HFFc6 (cell line): ENCODE measurements at regions not wholly inside any gene's neighbourhood (a gene's known extent, or its start where the extent isn't known, plus 50 kb on each side); places are given as distances from the start of the nearest gene placed in this dataset.

Experiments used
- DNase-seq: peaks from one replicate; pipeline ENCODE4 v3.0.0-alpha.2; 2018
- H3K27ac Mint-ChIP-seq: 2 replicates; pipeline ENCODE4 v1.8.0; 2020; ENCODE audit warnings: mild to moderate bottlenecking, mixed read lengths
- H3K27me3 Mint-ChIP-seq: 2 replicates; pipeline ENCODE4 v1.8.0; 2021; ENCODE audit warnings: mild to moderate bottlenecking, moderate library complexity, mixed read lengths; ENCODE audit not compliant: insufficient read depth
- H3K36me3 Mint-ChIP-seq: 2 replicates; pipeline ENCODE4 v1.8.0; 2021; ENCODE audit warnings: low read depth, mixed read lengths
- H3K4me1 Mint-ChIP-seq: 2 replicates; pipeline ENCODE4 v1.8.0; 2020; ENCODE audit warnings: low read depth, mixed read lengths
- H3K4me3 Mint-ChIP-seq: 2 replicates; pipeline ENCODE4 v1.8.0; 2020; ENCODE audit warnings: mild to moderate bottlenecking, moderate library complexity, mixed read lengths
- H3K9me3 Mint-ChIP-seq: 2 replicates; pipeline ENCODE4 v1.8.0; 2020; ENCODE audit warnings: mild to moderate bottlenecking, mixed read lengths
- CTCF ChIP-seq: fragments of 200-600 bp; sonication (generic); IDR thresholded peaks from 2 replicates; pipeline ENCODE4 v1.5.0; 2021; ENCODE audit warnings: antibody characterized with exemption, mild to moderate bottlenecking

- no peak overlapping the region for H3K27ac Mint-ChIP-seq
- DNase-seq, result no peak
- H3K4me3 Mint-ChIP-seq, result no peak overlapping the region
- no peaks in the 10 kb centered on the region for H3K4me1 Mint-ChIP-seq
- no peaks in the 10 kb centered on the region; the same call in 1 of the 2 replicates for H3K27me3 Mint-ChIP-seq
- no peaks in the 10 kb centered on the region for H3K36me3 Mint-ChIP-seq
- peaks cover 9% of the 10 kb centered on the region for H3K9me3 Mint-ChIP-seq
- TF ChIP-seq CTCF, result no peak
Measured at GRCh38 chr2:175476948-175477347, 295.4 kb upstream of the ATP5MC3 start.

GRCh38 chr2:175476374-175476773 is 294.9 kb upstream of the ATP5MC3 start:
- no peak overlapping the region for H3K4me3 Mint-ChIP-seq
- H3K27me3 Mint-ChIP-seq, result no peaks in the 10 kb centered on the region; the same call in 1 of the 2 replicates
- no peaks in the 10 kb centered on the region for H3K36me3 Mint-ChIP-seq
- H3K27ac Mint-ChIP-seq, result no peak overlapping the region
- no peak for DNase-seq
- no peak for TF ChIP-seq CTCF
- peaks cover 9% of the 10 kb centered on the region for H3K9me3 Mint-ChIP-seq
- no peaks in the 10 kb centered on the region for H3K4me1 Mint-ChIP-seq

- H3K4me3 Mint-ChIP-seq, result no peak overlapping the region
- no peak for DNase-seq
- H3K27me3 Mint-ChIP-seq, result no peaks in the 10 kb centered on the region
- no peak for TF ChIP-seq CTCF
- no peak overlapping the region for H3K27ac Mint-ChIP-seq
- H3K9me3 Mint-ChIP-seq, result peaks cover 9% of the 10 kb centered on the region
- no peaks in the 10 kb centered on the region for H3K36me3 Mint-ChIP-seq
- H3K4me1 Mint-ChIP-seq, result no peaks in the 10 kb centered on the region
Measured at GRCh38 chr2:175475130-175475529, 293.6 kb upstream of the ATP5MC3 start.

- TF ChIP-seq CTCF, result no peak
- H3K36me3 Mint-ChIP-seq, result no peaks in the 10 kb centered on the region
- H3K27me3 Mint-ChIP-seq, result no peaks in the 10 kb centered on the region; the same call in 1 of the 2 replicates
- H3K4me3 Mint-ChIP-seq, result no peak overlapping the region
- no peaks in the 10 kb centered on the region for H3K4me1 Mint-ChIP-seq
- H3K27ac Mint-ChIP-seq, result no peak overlapping the region
- DNase-seq, result no peak
- H3K9me3 Mint-ChIP-seq, result peaks cover 11% of the 10 kb centered on the region
Measured at GRCh38 chr2:175468431-175469098, 287.1 kb upstream of the ATP5MC3 start.

GRCh38 chr2:175465101-175465500 is 283.6 kb upstream of the ATP5MC3 start:
- Mint-ChIP-seq H3K27me3 (no peaks in the 10 kb centered on the region; the same call in 1 of the 2 replicates), H3K4me1 (no peaks in the 10 kb centered on the region), H3K36me3 (no peaks in the 10 kb centered on the region), H3K4me3 (no peak overlapping the region), H3K9me3 (peaks cover 23% of the 10 kb centered on the region), H3K27ac (no peak overlapping the region)
- no peak for DNase-seq
- no peak for TF ChIP-seq CTCF
